NOMO-1 treated with dmso at 0.1 percent for 144 hours (cell line): ENCODE measurements at regions not wholly inside any gene's neighbourhood (a gene's known extent, or its start where the extent isn't known, plus 50 kb on each side); places are given as distances from the start of the nearest gene placed in this dataset.
"Not testable (repeated sequence)": the region's sequence is repeated elsewhere in the genome, so short reads cannot be mapped to it uniquely, and the experiment has no call there.

Experiments
- DNase-seq: peaks from one replicate; lab custom pipeline; 2025; ENCODE audit not compliant: unreplicated experiment; lab: John Stamatoyannopoulos, UW

- DNase-seq, result no peak
These were observed 316.0 kb upstream of the SEMA3C start for GRCh38 chr7:81234896-81235295.

- DNase-seq, result no peak
These were observed 314.5 kb upstream of the SEMA3C start for GRCh38 chr7:81233208-81233940.

- DNase-seq, result no peak
These were observed 313.4 kb upstream of the SEMA3C start for GRCh38 chr7:81232084-81232799.

- DNase-seq, result no peak
These were observed 312.5 kb upstream of the SEMA3C start for GRCh38 chr7:81231301-81231838.

GRCh38 chr7:81226234-81226633 lies 307.4 kb upstream of the SEMA3C start:
- no peak for DNase-seq

GRCh38 chr7:81222692-81223091 lies 303.8 kb upstream of the SEMA3C start:
- DNase-seq, result not testable (repeated sequence)

- no peak for DNase-seq
These were observed 302.8 kb upstream of the SEMA3C start for GRCh38 chr7:81221527-81222217.

- no peak for DNase-seq
These were observed 299.7 kb upstream of the SEMA3C start for GRCh38 chr7:81218480-81219106.

GRCh38 chr7:81213394-81213793 lies 294.5 kb upstream of the SEMA3C start:
- DNase-seq, result no peak

- DNase-seq, result no peak
These were observed 293.1 kb upstream of the SEMA3C start for GRCh38 chr7:81211934-81212320.

GRCh38 chr7:81211204-81211933 lies 292.5 kb upstream of the SEMA3C start:
- no peak for DNase-seq

- DNase-seq, result no peak
These were observed 291.6 kb upstream of the SEMA3C start for GRCh38 chr7:81210137-81211064.

GRCh38 chr7:81209059-81209458 lies 290.2 kb upstream of the SEMA3C start:
- DNase-seq, result no peak

GRCh38 chr7:81207801-81208200 lies 288.9 kb upstream of the SEMA3C start:
- DNase-seq, result no peak

GRCh38 chr7:81206667-81207360 lies 288.0 kb upstream of the SEMA3C start:
- no peak for DNase-seq

- DNase-seq, result no peak
These were observed 287.4 kb upstream of the SEMA3C start for GRCh38 chr7:81206217-81206616.

- no peak for DNase-seq
These were observed 282.3 kb upstream of the SEMA3C start for GRCh38 chr7:81201188-81201587.

- no peak for DNase-seq
These were observed 279.9 kb upstream of the SEMA3C start for GRCh38 chr7:81198766-81199165.

GRCh38 chr7:81197266-81197665 lies 278.4 kb upstream of the SEMA3C start:
- DNase-seq, result no peak
